GM19025 (cell line): ENCODE measurements at regions not wholly inside any gene's neighbourhood (a gene's known extent, or its start where the extent isn't known, plus 50 kb on each side); places are given as distances from the start of the nearest gene placed in this dataset.
A peak's percentile ranks its signal among the peaks of the same experiment; 100 is the strongest.

Source experiments
- ATAC-seq: cut with Tn5 transposase; IDR thresholded peaks from one replicate; pipeline ENCODE4 v1.9.1; 2021; ENCODE audit warnings: mild to moderate bottlenecking, low read depth, moderate library complexity; ENCODE audit not compliant: unreplicated experiment

- no peak for ATAC-seq
Observed at GRCh38 chr4:153127760-153128494, 76.3 kb upstream of the TRIM2 start.

GRCh38 chr4:153131596-153131995, 72.6 kb upstream of the TRIM2 start:
- ATAC-seq: no peak

GRCh38 chr4:153137159-153137558, 67.1 kb upstream of the TRIM2 start:
- ATAC-seq: no peak

DNA sequence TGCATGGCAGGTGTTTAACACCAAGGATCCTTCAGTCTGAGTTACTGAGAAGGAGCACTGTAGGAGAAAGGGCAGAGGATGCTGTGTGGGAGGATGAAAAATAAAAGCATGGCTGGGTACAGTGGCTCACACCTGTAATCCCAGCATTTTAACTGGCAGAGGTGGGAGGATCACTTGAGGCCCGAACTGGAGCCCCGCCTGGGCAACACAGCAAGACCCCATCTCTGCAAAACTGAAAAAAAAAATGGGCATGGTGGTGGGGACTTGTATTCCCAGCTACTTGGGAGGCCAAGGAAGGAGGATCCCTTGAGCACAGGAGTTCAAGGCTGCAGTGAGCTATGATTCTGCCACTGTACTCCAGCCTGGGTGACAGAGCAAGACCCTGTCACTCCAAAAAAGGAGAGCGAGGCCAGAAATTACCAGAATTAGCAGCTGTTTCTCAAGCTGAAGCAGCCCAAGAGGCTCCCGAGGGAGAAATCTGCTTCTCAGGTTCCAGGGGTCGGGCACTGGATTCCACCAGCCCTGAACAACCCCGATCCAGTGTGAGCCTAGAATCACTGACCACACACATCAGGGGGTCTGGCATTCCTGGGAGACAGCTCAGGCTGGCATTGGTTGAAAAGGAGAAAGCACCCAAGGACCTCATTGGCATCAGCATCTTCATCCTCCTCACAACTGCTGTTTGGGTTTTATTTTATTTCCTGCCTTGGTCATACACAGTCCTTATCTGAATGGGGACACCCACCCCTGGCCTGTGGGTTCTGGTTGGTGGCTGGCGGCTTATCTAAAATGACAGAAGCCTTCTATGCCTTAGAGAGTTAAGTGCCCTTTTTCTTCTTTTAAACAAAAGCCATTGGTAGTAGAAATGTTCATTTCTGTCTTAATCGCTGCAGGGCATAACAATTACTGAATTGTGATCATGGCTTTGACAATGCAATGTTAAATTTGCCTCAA, 66.3 kb upstream of the TRIM2 start:
- no peak for ATAC-seq

- no peak for ATAC-seq
Observed at GRCh38 chr4:153138736-153139135, 65.5 kb upstream of the TRIM2 start.

- no peak for ATAC-seq
Observed at GRCh38 chr4:153140294-153140693, 63.9 kb upstream of the TRIM2 start.

DNA sequence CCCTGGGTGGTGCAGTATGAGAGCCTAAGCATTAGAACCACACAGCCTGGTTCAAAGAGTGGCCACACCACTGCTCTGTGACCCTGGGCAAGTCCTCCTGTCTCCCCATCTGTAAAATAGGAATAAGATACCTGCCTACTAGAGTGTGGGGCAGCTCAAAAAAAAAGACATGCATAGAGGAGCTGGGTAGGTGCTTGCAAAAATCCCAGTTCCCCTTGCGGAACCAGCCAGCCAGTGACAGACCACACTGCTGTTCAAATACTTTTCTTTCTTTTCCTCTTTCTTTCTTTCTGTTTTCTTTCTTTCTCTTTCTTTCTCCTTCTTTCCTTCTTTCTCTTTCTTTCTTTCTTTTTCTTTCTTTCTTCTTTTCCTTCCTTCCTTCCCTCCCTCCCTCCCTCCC, 63.0 kb upstream of the TRIM2 start:
- no peak for ATAC-seq

- ATAC-seq: no peak
Observed at GRCh38 chr4:153142700-153143438, 61.4 kb upstream of the TRIM2 start.

- no peak for ATAC-seq
Observed at GRCh38 chr4:153143527-153144348, 60.5 kb upstream of the TRIM2 start.

- ATAC-seq: no peak
Observed at GRCh38 chr4:153146031-153146430, 58.2 kb upstream of the TRIM2 start.

- ATAC-seq: no peak
Observed at GRCh38 chr4:153146961-153147360, 57.3 kb upstream of the TRIM2 start.

- no peak for ATAC-seq
Observed at GRCh38 chr4:153148791-153149190, 55.5 kb upstream of the TRIM2 start.

DNA sequence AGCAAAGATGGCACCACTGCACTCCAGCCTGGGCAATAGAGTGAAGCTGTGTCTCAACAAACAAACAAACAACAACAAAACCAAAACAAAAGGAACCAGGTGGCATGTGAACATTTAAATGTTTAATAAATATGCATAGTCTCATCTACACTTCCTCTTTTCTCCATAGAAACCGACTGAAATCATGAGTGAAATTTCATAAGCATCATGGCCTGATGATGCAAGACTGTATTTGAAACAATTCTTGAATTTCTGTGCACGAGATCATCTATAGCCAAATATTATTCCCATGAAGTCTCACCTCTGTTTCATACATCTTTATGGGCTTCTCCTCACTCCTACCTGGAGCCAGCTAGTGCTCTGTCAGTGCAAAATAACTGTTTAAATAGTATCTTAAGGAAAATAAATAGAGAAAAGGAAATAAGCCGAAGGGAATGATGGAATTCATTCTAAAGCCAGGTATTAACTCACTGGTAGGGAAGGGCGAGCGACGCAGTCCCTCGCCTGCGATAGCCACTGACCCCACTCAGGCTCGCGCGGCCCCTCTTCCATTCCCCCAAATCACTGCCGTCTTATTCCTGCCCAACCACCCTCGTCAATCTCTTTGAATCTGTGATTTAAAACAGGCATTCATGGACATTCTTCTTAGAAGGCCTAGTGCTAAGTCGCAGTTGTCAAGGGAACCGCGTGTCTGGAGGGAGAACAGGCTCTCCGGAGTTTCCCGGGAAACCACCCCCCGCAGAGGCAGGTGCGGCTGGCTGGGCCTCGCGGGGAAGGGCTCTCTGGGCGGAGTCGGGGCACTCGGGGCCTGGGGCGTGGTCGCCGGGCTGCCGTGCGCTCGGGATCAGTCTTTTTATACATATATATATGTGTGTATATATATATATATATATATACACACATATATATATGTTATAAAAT, 52.4 kb upstream of the TRIM2 start:
- no peak for ATAC-seq

DNA sequence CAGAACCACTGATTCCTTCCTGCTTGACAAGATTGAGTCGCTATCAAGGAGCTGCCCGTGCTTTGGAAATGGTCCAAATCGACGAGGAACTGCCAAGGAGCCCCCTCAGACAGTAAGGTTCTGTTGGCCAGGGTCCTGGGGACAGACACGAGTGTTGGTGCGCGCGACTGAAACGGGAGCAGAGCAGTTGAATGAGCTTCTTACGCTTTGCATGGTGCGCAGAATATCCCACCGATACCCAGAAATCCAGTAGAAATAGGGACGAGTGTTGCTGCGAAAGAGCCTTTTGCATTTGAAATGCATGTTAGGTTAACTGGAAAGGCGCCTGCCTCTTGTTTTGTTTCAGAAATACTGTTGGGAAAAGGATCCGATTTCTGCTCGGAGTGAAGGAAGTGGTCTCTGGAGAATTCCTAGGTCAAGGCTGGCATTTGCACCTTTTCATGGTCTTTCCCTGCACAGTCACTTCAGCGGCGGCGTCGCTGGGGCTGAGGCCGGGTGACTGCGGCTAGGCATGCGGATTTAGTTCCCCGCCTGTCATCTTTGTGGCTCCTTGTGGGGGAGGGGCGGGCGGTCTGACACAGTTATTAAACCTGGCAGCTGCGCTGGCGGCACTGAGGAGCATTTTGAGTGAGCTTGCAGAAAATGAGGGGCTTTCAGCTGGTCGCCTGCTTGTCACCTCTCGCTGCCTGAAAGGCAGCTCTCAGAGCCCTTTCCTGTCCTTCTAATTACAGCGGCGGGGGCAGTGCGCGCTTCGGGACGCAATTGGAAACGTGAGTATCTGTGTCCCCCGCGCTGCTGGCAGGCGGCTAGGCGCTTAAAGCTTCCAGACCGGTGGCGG, 51.5 kb upstream of the TRIM2 start:
- peak; percentile 20 for ATAC-seq

GRCh38 chr4:153153339-153153871, 50.8 kb upstream of the TRIM2 start:
- peak; percentile 64 for ATAC-seq

DNA sequence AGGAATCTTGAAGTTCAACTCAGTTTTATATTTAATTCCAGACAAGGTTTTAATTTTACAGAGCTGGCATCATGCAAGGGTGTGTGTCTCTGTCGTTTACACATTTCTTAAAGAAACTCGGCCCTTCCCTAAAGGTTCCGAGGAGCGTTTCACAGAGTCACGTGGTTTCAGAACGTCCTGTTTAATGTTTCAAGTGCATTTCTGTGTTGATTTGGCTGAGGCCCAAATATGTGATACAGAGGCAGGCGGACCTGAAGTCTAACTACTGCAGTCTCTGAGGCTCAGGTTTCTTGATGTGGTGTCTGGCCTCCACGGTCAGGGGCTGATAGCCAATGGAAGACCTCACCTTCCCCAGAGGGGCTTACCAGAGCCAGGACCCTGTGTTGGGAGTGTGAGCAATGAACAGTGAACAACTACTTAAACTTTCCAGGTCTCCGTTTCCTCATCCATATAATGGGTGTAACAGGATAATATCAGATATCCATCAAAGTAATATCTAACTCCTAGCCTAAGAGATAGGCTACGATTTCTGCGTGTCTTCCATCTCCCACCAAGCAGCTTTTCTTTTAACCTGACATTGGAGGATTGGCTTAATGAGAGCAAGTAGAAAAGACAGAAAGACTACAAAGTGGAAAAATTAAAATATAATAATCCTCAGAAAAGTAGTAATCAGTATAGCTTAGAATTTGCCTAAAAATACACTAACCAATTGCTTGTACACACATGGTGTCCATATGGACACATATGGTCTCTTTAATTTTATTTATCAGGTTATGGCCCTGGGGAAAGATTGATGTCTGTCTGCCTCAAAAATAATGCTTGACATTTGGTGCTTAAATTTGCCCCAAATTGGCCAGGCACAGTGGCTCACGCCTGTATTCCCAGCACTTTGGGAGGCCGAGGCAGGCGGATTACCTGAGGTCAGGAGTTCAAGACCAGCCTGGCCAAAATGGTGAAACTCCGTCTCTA, 50.0 kb upstream of the TRIM2 start:
- no peak for ATAC-seq
